Kidney capillary endothelial cell (primary cell): ENCODE measurements at regions not wholly inside any gene's neighbourhood (a gene's known extent, or its start where the extent isn't known, plus 50 kb on each side); places are given as distances from the start of the nearest gene placed in this dataset.

ENCODE experiments used
- DNase-seq: peaks from one replicate; pipeline ENCODE4 v3.0.0-alpha.2; 2018; ENCODE audit warnings: low spot score

GRCh38 chr4:156496797-156497196, 474.8 kb downstream of the PDGFC start:
- no peak for DNase-seq

DNA sequence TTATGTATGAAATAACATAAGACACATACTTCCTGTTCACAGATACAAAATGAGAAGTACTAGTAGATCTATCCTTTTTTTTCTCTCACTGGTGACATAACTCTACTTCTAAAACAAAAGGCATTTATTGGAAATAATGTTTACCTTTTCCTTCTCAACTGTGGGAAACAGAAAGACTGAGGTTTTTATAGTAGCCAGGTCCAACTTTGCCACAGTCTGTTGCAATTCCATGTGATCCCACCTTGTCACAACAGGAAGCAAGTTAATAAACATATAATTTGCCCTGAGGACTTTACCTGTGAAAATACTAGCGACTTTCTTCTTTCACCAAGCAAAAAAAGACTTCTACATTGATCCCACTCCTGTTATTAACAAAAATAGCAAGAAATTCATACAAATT, 475.8 kb downstream of the PDGFC start:
- DNase-seq = no peak

DNA sequence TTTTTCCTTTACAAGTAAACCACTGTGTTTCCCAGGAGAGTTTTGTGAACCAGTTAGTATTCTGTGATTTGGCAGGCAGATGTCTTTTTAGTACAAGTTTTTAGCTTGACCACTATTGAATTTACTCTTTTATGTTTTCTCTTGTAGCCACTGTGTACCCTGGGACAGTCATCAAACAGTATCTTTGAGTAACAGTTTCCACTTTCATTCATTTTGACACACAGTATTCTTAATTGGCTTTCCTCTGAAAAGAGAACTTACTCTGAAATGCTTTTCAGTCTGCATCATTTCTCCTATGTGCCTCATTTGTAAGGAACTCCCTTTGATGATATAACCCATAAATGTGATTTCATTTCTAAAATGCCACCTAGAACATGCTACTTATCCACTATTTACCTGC, 476.5 kb downstream of the PDGFC start:
- DNase-seq = no peak

DNA sequence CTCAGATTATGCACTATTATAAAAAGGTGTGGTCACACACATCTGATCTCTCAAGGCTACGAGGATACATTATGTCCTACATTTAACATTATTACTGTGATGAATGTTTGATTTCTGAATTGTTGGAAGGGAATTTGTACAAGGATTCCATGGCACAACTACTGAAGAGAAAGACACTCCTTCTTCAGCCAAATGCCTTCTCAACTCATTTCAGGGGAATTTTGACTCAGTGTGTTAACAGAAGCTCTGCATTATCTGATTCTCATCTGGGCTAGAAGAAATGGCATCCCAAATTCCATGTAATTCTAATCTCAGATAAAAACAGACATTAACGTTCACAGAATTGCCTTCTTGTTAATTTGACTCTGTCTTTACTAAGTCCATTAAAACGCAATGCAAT, 477.7 kb downstream of the PDGFC start:
- no peak for DNase-seq

DNA sequence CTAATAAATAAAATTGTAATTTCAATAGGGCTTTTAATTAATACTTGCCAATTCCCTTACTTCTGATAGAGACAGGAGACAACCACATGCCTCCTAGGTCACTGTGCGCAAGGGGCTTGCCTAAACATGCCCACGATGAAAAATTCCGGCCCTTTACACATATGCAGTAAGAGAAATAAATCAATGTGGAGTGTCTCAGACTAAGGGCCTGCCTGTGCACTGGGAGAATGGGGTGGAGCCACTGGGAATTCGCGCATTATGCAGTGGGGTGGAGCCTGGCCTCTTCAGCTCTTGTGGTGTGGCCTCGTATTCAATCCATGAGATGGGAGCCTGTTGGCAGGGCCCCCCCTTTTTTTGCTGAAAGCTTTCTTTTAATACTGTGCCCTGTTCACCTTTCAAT, 484.5 kb downstream of the PDGFC start:
- no peak for DNase-seq

- no peak for DNase-seq
Measured at GRCh38 chr4:156481845-156482244, 489.8 kb downstream of the PDGFC start.

- no peak for DNase-seq
Measured at GRCh38 chr4:156477636-156478035, 494.0 kb downstream of the PDGFC start.

DNA sequence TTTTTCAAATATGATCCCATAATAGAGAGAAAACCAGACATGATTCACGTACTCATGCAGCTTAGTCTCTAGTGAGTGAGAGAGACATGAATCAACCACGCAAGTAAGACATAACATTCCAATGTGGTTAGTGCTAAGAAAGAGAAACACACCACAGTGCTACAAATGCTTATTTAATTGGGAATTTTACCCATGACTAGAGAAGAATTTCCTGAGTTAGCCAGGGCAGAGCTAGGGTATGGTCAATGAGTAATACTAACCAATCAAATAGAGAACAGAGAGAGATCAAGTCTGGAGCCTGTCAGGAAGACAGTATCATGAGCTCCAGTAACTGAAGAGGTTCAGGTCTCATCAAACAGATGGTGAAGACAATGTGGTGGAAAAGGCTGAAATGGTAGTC, 495.2 kb downstream of the PDGFC start:
- DNase-seq = peak; percentile 74

DNA sequence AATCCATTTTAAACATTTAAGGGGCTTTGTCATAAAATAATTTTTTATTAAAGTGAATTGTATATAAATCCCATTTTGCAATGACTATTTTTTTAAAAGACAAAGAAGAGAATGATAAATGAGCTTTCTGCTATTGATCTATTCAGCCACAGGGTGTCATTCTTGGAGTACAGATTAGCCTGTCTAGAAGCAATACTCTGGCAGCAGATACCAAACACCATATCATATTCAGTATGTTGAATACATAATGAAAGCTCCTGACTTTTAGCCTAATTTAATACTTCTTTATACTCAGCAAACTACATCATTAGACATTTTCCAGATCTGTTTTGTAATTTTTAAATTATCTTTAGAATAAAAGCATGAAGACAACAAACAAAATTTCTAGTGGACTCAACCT, 496.3 kb downstream of the PDGFC start:
- DNase-seq = peak; percentile 52

DNA sequence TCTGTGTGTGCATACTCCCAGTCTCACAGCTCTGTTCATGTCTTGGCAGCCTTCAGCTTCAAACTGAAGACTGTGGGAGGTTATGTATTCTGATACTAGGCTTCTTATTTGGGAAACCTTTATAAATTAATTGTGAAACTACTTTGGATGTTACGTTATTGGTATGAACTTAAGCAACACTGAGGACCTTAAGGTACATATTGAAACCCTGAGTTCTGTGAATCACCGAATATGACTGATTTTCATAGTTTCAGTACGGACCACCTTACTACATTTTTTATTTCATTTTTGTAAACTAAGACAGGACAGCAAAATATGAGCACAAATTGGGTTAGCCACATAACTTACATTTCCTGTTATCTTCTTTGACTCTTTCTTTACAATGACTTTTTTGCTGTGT, 498.4 kb downstream of the PDGFC start:
- DNase-seq = no peak

- DNase-seq = no peak
Measured at GRCh38 chr4:156472624-156473023, 499.0 kb downstream of the PDGFC start.

- no peak for DNase-seq
Measured at GRCh38 chr4:156459584-156459983, 505.9 kb upstream of the CTSO start.

DNA sequence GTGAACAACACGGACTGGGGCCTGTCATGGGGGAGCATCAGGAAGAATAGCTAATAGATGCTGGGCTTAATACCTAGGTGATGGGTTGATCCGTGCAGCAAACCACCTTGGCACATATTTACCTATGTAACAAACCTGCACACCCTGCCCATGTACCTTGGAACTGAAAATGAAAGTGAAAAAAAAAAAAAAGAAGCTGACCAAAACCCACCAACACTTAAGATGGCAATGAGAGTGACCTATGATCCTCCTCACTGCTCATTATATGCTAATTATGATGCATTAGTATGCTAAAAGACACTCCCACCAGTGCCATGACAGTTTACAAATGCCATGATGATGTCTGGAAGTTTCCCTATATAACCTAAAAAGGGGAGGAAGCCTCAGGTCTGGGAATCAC, 503.2 kb upstream of the CTSO start:
- DNase-seq = no peak

DNA sequence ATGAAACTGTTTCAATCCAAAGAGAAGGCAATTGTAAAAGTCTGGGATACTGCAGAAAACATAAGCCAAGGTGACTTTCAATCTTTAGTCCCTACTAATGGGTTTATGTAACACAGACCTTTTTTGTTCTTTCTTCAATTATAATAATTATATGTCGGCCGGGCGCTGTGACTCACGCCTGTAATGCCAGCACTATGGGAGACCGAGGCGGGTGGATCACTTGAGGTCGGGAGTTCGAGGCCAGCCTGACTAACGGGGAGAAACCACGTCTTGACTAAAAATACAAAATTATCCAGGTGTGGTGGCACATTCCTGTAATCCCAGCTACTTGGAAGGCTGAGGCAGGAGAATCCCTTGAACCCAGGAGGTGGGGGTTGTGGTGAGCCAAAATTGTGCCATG, 489.8 kb upstream of the CTSO start:
- DNase-seq = no peak

DNA sequence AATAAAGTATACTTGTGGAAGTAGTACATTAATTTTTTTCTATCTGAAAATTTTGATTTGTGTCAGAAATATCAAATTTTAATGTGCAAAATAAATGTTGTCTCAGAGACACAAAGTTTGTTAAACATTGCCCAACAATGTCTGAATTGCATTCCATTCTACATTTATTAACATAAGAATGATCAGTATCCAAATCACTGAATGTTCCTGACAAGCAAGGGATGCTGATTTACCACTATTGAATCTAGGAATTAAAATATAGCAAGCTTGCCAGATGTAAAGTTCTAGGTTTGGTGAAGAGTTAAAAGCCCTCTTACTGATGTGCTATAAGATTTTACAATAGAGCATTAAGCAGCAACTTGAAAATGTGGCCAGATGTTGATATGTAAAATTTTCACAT, 489.2 kb upstream of the CTSO start:
- no peak for DNase-seq

DNA sequence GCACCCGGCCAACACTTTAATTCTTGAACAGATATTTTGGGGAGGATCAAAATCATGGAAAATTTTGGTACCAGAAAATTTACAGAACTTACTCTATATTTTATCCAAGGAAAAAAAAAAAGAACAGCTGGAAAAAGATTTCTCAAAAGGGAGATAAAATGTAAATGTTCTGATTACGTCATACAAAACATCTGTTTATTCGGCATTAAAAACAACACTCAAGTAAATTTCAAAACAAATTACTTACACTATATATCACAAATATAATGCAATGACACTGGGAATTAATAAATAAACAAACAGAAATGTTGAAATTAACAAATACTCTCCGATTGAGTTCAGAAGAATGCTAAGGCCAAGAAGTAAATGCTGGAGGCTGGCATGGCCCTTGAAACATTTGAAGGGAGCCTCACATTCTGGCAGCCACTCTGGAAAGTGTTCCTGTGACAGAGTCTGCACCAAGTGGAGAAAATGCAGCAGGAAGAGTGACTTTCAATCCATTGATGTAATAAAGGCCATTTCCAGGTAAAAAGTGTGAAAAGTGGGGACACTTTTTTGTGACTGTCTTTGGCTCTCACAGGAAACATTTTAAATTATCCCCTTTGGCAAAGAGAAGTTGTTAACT, 486.0 kb upstream of the CTSO start:
- no peak for DNase-seq

- no peak for DNase-seq
Measured at GRCh38 chr4:156437666-156438065, 484.0 kb upstream of the CTSO start.

GRCh38 chr4:156422576-156422975, 468.9 kb upstream of the CTSO start:
- no peak for DNase-seq

GRCh38 chr4:156420623-156421022, 467.0 kb upstream of the CTSO start:
- DNase-seq = no peak

- no peak for DNase-seq
Measured at GRCh38 chr4:156419080-156419685, 465.5 kb upstream of the CTSO start.

GRCh38 chr4:156414406-156414805, 460.7 kb upstream of the CTSO start:
- DNase-seq = no peak

- no peak for DNase-seq
Measured at GRCh38 chr4:156413239-156414135, 459.8 kb upstream of the CTSO start.

DNA sequence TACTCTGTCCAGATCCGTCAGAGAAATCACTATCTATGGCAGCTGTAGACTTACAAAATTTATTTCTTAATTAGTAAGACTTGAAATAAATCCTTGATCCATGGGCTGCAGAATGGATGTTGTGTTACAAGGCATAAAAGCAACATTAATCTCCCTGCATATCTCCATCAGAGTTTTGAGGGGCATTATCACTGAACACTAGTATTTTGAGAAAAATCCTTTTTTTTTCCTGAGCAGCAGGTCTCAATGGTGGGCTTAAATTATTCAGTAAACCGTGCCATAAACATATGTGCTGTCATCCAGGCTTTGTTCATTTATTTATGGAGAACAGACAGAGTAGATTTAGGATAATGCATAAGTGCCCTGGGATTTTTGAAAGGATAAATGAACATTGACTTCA, 457.9 kb upstream of the CTSO start:
- no peak for DNase-seq
